ENCODE measurements at regions not wholly inside any gene's neighbourhood (a gene's known extent, or its start where the extent isn't known, plus 50 kb on each side); places are given as distances from the start of the nearest gene placed in this dataset.

- peak overlapping the region; percentile 26 for H3K4me3 Mint-ChIP-seq (ENCODE audit: unreplicated experiment)
These were observed 257.9 kb downstream of the CDH26 start for GRCh38 chr20:60215816-60216730.

GRCh38 chr20:60219231-60219630, 261.0 kb downstream of the CDH26 start:
- H3K27ac Mint-ChIP-seq (ENCODE audit: unreplicated experiment), result no peak overlapping the region
- DNase-seq, result no peak
- no peaks in the 10 kb centered on the region for H3K36me3 Mint-ChIP-seq (ENCODE audit: unreplicated experiment)
- TF ChIP-seq, protein P1, sequence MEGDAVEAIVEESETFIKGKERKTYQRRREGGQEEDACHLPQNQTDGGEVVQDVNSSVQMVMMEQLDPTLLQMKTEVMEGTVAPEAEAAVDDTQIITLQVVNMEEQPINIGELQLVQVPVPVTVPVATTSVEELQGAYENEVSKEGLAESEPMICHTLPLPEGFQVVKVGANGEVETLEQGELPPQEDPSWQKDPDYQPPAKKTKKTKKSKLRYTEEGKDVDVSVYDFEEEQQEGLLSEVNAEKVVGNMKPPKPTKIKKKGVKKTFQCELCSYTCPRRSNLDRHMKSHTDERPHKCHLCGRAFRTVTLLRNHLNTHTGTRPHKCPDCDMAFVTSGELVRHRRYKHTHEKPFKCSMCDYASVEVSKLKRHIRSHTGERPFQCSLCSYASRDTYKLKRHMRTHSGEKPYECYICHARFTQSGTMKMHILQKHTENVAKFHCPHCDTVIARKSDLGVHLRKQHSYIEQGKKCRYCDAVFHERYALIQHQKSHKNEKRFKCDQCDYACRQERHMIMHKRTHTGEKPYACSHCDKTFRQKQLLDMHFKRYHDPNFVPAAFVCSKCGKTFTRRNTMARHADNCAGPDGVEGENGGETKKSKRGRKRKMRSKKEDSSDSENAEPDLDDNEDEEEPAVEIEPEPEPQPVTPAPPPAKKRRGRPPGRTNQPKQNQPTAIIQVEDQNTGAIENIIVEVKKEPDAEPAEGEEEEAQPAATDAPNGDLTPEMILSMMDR (IDR thresholded peaks at IDR 0.05; ENCODE audit: partially characterized antibody, unreplicated experiment), result no peak
- no peak overlapping the region for H3K4me3 Mint-ChIP-seq (ENCODE audit: unreplicated experiment)
- no peaks in the 10 kb centered on the region for H3K9me3 Mint-ChIP-seq (ENCODE audit: unreplicated experiment)
- H3K27me3 Mint-ChIP-seq (ENCODE audit: unreplicated experiment), result peaks cover 2% of the 10 kb centered on the region
- H3K4me1 Mint-ChIP-seq (ENCODE audit: low read depth, unreplicated experiment), result peaks cover 15% of the 10 kb centered on the region

More at GRCh38 chr20:60215816-60216730, 257.9 kb downstream of the CDH26 start:
- H3K4me1 Mint-ChIP-seq (ENCODE audit: low read depth, unreplicated experiment), result peaks cover 33% of the 10 kb centered on the region
- TF ChIP-seq, protein P1 (IDR thresholded peaks at IDR 0.05; ENCODE audit: partially characterized antibody, unreplicated experiment), result no peak
- H3K36me3 Mint-ChIP-seq (ENCODE audit: unreplicated experiment), result no peaks in the 10 kb centered on the region
- no peak overlapping the region for H3K27ac Mint-ChIP-seq (ENCODE audit: unreplicated experiment)
- H3K9me3 Mint-ChIP-seq (ENCODE audit: unreplicated experiment), result peaks cover 2% of the 10 kb centered on the region
- no peak for DNase-seq
- peaks cover 7% of the 10 kb centered on the region for H3K27me3 Mint-ChIP-seq (ENCODE audit: unreplicated experiment)

- peaks cover 11% of the 10 kb centered on the region for H3K4me1 Mint-ChIP-seq (ENCODE audit: low read depth, unreplicated experiment)
- no peaks in the 10 kb centered on the region for H3K36me3 Mint-ChIP-seq (ENCODE audit: unreplicated experiment)
- H3K4me3 Mint-ChIP-seq (ENCODE audit: unreplicated experiment), result no peak overlapping the region
- peaks cover 2% of the 10 kb centered on the region for H3K27me3 Mint-ChIP-seq (ENCODE audit: unreplicated experiment)
- TF ChIP-seq, protein P1 (IDR thresholded peaks at IDR 0.05; ENCODE audit: partially characterized antibody, unreplicated experiment), result no peak
- H3K9me3 Mint-ChIP-seq (ENCODE audit: unreplicated experiment), result no peaks in the 10 kb centered on the region
- no peak for DNase-seq
- no peak overlapping the region for H3K27ac Mint-ChIP-seq (ENCODE audit: unreplicated experiment)
These were observed 261.9 kb downstream of the CDH26 start for GRCh38 chr20:60219984-60220562.

DNA sequence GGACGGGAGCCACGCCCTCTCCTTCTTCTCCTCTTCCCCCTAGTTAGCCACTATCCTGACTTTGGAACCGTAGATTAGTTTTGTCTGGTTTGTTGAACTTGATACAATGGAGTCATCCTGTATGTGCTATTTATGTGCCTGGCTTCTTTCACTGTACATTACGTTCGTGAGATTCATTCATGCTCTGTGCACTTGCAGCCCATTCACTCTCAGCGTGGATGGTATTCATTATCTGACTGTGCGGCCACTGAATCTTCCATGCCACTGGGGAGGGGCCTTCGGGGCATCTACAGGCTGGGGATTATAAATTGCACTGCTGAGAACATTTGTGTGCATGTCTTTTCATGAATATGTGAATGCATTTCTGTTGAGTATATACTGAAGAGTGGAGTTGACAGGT, 262.5 kb downstream of the CDH26 start:
- Mint-ChIP-seq H3K4me1 (ENCODE audit: low read depth, unreplicated experiment) (peaks cover 5% of the 10 kb centered on the region), H3K4me3 (ENCODE audit: unreplicated experiment) (no peak overlapping the region), H3K36me3 (ENCODE audit: unreplicated experiment) (no peaks in the 10 kb centered on the region), H3K27me3 (ENCODE audit: unreplicated experiment) (peaks cover 2% of the 10 kb centered on the region), H3K9me3 (ENCODE audit: unreplicated experiment) (no peaks in the 10 kb centered on the region), H3K27ac (ENCODE audit: unreplicated experiment) (no peak overlapping the region)
- TF ChIP-seq, protein P1 (IDR thresholded peaks at IDR 0.05; ENCODE audit: partially characterized antibody, unreplicated experiment), result no peak
- DNase-seq, result no peak

DNA sequence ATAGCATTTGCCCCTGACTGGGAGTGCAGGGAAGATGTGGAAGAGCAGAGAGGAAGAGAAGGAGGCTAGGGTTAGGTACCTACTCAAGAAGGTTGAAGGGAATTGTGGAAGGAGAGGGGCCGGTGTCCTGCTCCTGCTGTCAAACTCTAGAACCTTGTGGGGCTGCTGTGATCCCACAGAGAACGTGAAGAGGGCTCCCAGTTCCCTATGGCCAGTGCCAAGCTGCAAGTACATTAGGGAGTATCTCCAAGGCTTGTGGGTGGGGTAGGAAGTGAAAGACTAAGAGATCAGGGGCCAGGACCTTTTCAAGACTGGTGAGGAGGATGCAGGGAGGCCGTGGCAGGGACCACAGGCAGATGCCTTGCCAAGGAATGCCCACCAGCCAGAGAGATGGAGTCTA, 263.4 kb downstream of the CDH26 start:
- Mint-ChIP-seq H3K27ac (ENCODE audit: unreplicated experiment) (no peak overlapping the region), H3K27me3 (ENCODE audit: unreplicated experiment) (peaks cover 2% of the 10 kb centered on the region), H3K4me1 (ENCODE audit: low read depth, unreplicated experiment) (no peaks in the 10 kb centered on the region), H3K36me3 (ENCODE audit: unreplicated experiment) (no peaks in the 10 kb centered on the region), H3K4me3 (ENCODE audit: unreplicated experiment) (no peak overlapping the region), H3K9me3 (ENCODE audit: unreplicated experiment) (no peaks in the 10 kb centered on the region)
- TF ChIP-seq, protein P1 (IDR thresholded peaks at IDR 0.05; ENCODE audit: partially characterized antibody, unreplicated experiment), result no peak
- no peak for DNase-seq
